ENCODE measurements at regions not wholly inside any gene's neighbourhood (a gene's known extent, or its start where the extent isn't known, plus 50 kb on each side); places are given as distances from the start of the nearest gene placed in this dataset.

DNA sequence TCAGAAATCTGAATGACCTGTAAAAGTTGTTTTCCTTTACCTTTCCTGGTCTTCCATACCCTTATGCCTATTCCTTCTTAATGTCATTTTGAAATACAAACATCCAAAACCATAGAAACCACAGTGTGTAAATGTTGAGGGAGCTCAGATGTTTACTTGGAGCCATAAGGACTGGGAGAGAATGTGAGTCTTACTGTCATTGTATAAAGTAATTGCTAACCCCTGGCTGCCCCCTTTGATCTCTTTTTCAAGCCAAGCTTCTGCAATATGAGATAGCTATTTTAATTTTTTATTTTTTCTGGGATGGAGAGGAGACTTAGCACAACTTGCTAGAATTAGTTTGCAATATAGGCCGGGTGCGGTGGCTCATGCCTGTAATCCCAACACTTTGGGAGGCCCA, 124.4 kb upstream of the AKIRIN2 start:
- no peak for TF ChIP-seq POLR2A (IDR thresholded peaks at IDR 0.05; ENCODE audit: low read length)
- no peak for TF ChIP-seq GATA1 (IDR thresholded peaks at IDR 0.05; ENCODE audit: low read depth, low read length)

All from erythroblast (primary cell).